B cell (primary cell): ENCODE measurements at regions not wholly inside any gene's neighbourhood (a gene's known extent, or its start where the extent isn't known, plus 50 kb on each side); places are given as distances from the start of the nearest gene placed in this dataset.

Source experiments
- ATAC-seq: fragments of 200-7000 bp; cut with Tn5 transposase; one replicate; pipeline ENCODE4 v1.10.0; 2021; ENCODE audit warnings: low read depth, mild to moderate bottlenecking, moderate number of reproducible peaks, moderate library complexity
- CTCF ChIA-PET: fragments of 350-600 bp; sonication (Branson Sonifier 250); formaldehyde crosslinking; loops from one replicate; lab custom pipeline; 2021; ENCODE audit warnings: antibody characterized with exemption, inconsistent platforms; lab: Charles Lee
- POLR2A ChIA-PET: fragments of 350-600 bp; sonication (Branson Sonifier 250); formaldehyde crosslinking; loops from one replicate; lab custom pipeline; 2021; ENCODE audit warnings: antibody characterized with exemption; lab: Charles Lee
- DNase-seq: peaks from one replicate; pipeline ENCODE4 v3.0.0; 2013
- H2AFZ ChIP-seq: 2 replicates; pipeline ENCODE4 v1.6.1; 2012; ENCODE audit warnings: mild to moderate bottlenecking, low read depth, low read length; ENCODE audit not compliant: insufficient read depth, poor library complexity, severe bottlenecking
- H3K27ac ChIP-seq, 2 donors: 1 replicate in 1 of 2; 2 replicates in 1 of 2; pipeline ENCODE4 v1.5.1; 2012 to 2013; ENCODE audit warnings: low read length in 2 of 2, mild to moderate bottlenecking in 2 of 2, moderate library complexity in 1 of 2
- H3K27me3 ChIP-seq, 4 experiments: fragments of 200-600 bp in 1 of 4; sonication (generic) in 1 of 4; replicated peaks in 1 of 4; 1 replicate in 2 of 4; 2 replicates in 2 of 4; pipeline versions ENCODE4 v1.6.1 to v1.7.0; 2013 to 2016; ENCODE audit warnings: low read length in 3 of 4, mild to moderate bottlenecking in 2 of 4, mixed read lengths in 1 of 4, moderate library complexity in 1 of 4; ENCODE audit not compliant: insufficient read depth in 4 of 4, control insufficient read depth in 3 of 4; ENCODE audit errors: control extremely low read depth in 1 of 4
- H3K36me3 ChIP-seq, 2 experiments: replicated peaks in 1 of 2; 1 replicate in 1 of 2; 2 replicates in 1 of 2; pipeline versions ENCODE4 v1.6.1 to v1.7.1; 2013; ENCODE audit warnings: low read length in 1 of 2; ENCODE audit not compliant: insufficient read depth in 2 of 2, control insufficient read depth in 1 of 2; ENCODE audit errors: control extremely low read depth in 1 of 2, extremely low read depth in 1 of 2
- H3K4me1 ChIP-seq, 2 donors: fragments of 200-600 bp in 1 of 2; sonication (generic) in 1 of 2; 1 replicate in 1 of 2; 2 replicates in 1 of 2; pipeline versions ENCODE4 v1.5.1 to v1.6.1; 2013 to 2017; ENCODE audit warnings: low read length in 2 of 2; ENCODE audit not compliant: control insufficient read depth in 2 of 2, insufficient read depth in 2 of 2
- H3K4me2 ChIP-seq: replicated peaks from 2 replicates; pipeline ENCODE3; 2012; ENCODE audit warnings: mild to moderate bottlenecking, low read depth, low read length; ENCODE audit not compliant: poor library complexity, severe bottlenecking
- H3K4me3 ChIP-seq, 5 experiments: fragments of 200-600 bp in 1 of 5; sonication (generic) in 1 of 5; 1 replicate in 3 of 5; 2 replicates in 2 of 5; pipeline versions ENCODE4 v1.5.1 to v1.7.0; 2011 to 2016; ENCODE audit warnings: low read length in 4 of 5, mild to moderate bottlenecking in 4 of 5, low read depth in 2 of 5, control low read depth in 1 of 5, moderate library complexity in 1 of 5; ENCODE audit not compliant: insufficient read depth in 1 of 5; ENCODE audit errors: control extremely low read depth in 1 of 5, extremely low read depth in 1 of 5
- H3K79me2 ChIP-seq: fragments of 200-600 bp; sonication (generic); one replicate; pipeline ENCODE4 v1.6.0; 2016; ENCODE audit warnings: low read length; ENCODE audit not compliant: control insufficient read depth, insufficient read depth
- H3K9ac ChIP-seq: fragments of 200-600 bp; sonication (generic); 2 replicates; pipeline ENCODE4 v1.6.1; 2017; ENCODE audit warnings: mild to moderate bottlenecking, low read length, moderate library complexity
- H3K9me3 ChIP-seq, 3 donors: one replicate each; pipeline versions ENCODE4 v1.6.1 to v1.7.1; 2013; ENCODE audit warnings: low read length in 2 of 3; ENCODE audit not compliant: control insufficient read depth in 2 of 3, insufficient read depth in 1 of 3; ENCODE audit errors: control extremely low read depth in 1 of 3
- H4K20me1 ChIP-seq: 2 replicates; pipeline ENCODE4 v1.6.0; 2012; ENCODE audit warnings: mild to moderate bottlenecking, low read length; ENCODE audit not compliant: insufficient read depth, control insufficient read depth, poor library complexity, severe bottlenecking
- H3K27ac Mint-ChIP-seq: one replicate; pipeline ENCODE4 v1.8.0; 2021; ENCODE audit warnings: mixed read lengths
- H3K27me3 Mint-ChIP-seq: one replicate; pipeline ENCODE4 v1.8.0; 2021; ENCODE audit warnings: mixed read lengths
- H3K4me1 Mint-ChIP-seq: one replicate; pipeline ENCODE4 v1.8.0; 2021; ENCODE audit warnings: mixed read lengths
- H3K4me3 Mint-ChIP-seq: one replicate; pipeline ENCODE4 v1.8.0; 2021; ENCODE audit warnings: mixed read lengths
- H3K9me3 Mint-ChIP-seq: one replicate; pipeline ENCODE4 v1.8.0; 2022; ENCODE audit warnings: mixed read lengths; ENCODE audit not compliant: insufficient read depth
- EZH2 ChIP-seq: IDR thresholded peaks from 2 replicates; pipeline ENCODE4 v1.6.1; 2012; ENCODE audit warnings: borderline replicate concordance, low read depth, mild to moderate bottlenecking, moderate library complexity, low read length; ENCODE audit not compliant: insufficient read depth, poor library complexity, severe bottlenecking
- WGBS: methylation state at CpG from one replicate; pipeline ENCODE4 v1.1.5; 2013; ENCODE audit warnings: missing lambda C conversion rate; ENCODE audit not compliant: insufficient coverage; 5-methylcytosine and 5-hydroxymethylcytosine counted together
- intact Hi-C: fragments of 100-400 bp; cut with micrococcal nuclease; formaldehyde crosslinking; loops from one replicate; pipeline ENCODE4 v1.10.0; 2022
- TF ChIP-seq, protein P1 (sequence below): fragments of 200-600 bp; IDR thresholded peaks from one replicate; pipeline ENCODE4 v1.8.0; 2022; ENCODE audit warnings: antibody characterized with exemption, mild to moderate bottlenecking

DNA sequence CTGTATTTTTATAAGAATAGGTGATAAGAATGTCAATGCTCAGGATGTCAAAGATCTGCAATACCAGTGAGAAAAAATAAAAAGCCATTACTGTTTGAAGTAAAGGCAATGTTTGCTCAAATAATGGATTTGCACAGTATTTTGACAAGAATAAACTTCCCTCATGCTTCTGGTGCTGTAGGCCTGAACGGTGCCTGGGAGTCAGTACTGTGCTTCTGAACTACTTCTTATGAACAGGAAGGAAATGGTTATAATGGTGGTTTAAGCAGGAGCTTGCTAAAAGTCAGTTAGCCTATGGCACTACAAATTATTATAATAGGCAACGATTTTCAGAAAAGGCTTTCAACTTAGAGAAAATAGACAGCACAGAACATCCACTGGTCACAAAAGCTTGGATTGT is 548.3 kb upstream of the CDH18 start:
- Mint-ChIP-seq H3K27me3 (no peaks in the 10 kb centered on the region), H3K27ac (no peak overlapping the region), H3K4me3 (no peak overlapping the region), H3K9me3 (no peaks in the 10 kb centered on the region), H3K4me1 (no peaks in the 10 kb centered on the region)
- Histone ChIP-seq H3K9me3 (no peaks in the 10 kb centered on the region), H3K27ac (no peak overlapping the region), H3K4me1 (no peaks in the 10 kb centered on the region), H3K4me2 (no peak overlapping the region), H3K36me3 (no peaks in the 10 kb centered on the region), H4K20me1 (no peaks in the 10 kb centered on the region), H3K4me3 (no peak overlapping the region), H3K9ac (no peak overlapping the region), H2AFZ (no peak overlapping the region), H3K79me2 (no peaks in the 10 kb centered on the region), H3K27me3 (no peaks in the 10 kb centered on the region)
- ATAC-seq, result no peak
- WGBS, result no CpG with 5 or more reads among the region's 2 CpGs
- ChIA-PET CTCF (no interaction called here), POLR2A (no interaction called here)
- no peak for DNase-seq
- intact Hi-C loops, result no loop called here
- TF ChIP-seq, protein P1, sequence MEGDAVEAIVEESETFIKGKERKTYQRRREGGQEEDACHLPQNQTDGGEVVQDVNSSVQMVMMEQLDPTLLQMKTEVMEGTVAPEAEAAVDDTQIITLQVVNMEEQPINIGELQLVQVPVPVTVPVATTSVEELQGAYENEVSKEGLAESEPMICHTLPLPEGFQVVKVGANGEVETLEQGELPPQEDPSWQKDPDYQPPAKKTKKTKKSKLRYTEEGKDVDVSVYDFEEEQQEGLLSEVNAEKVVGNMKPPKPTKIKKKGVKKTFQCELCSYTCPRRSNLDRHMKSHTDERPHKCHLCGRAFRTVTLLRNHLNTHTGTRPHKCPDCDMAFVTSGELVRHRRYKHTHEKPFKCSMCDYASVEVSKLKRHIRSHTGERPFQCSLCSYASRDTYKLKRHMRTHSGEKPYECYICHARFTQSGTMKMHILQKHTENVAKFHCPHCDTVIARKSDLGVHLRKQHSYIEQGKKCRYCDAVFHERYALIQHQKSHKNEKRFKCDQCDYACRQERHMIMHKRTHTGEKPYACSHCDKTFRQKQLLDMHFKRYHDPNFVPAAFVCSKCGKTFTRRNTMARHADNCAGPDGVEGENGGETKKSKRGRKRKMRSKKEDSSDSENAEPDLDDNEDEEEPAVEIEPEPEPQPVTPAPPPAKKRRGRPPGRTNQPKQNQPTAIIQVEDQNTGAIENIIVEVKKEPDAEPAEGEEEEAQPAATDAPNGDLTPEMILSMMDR, result no peak
- TF ChIP-seq EZH2, result no peak

DNA sequence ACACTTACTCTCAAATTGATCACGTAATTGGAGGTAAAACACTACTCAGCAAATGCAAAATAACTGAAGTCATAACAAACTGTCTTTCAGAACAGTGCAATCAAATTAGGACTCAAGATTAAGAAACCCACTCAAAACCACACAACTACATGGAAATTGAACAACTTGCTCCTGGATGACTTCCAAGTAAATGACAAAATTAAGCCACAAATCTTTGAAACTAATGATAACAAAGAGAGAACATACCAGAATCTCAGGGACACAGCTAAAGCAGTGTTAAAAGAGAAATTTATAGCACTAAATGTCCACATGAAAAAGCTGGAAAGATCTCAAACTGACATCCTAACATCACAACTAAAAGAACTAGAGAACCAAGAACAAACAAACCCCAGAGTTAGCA is 540.5 kb upstream of the CDH18 start:
- H2AFZ ChIP-seq, result no peak overlapping the region
- POLR2A ChIA-PET, result no interaction called here
- Mint-ChIP-seq H3K27ac (no peak overlapping the region), H3K4me3 (no peak overlapping the region), H3K4me1 (no peaks in the 10 kb centered on the region), H3K9me3 (peaks cover 4% of the 10 kb centered on the region), H3K27me3 (no peaks in the 10 kb centered on the region)
- WGBS, result 75% methylated on average over 1 of the region's 1 CpG
- no peak overlapping the region for H3K27ac ChIP-seq
- no peaks in the 10 kb centered on the region for H3K4me1 ChIP-seq
- CTCF ChIA-PET, result no interaction called here
- H3K36me3 ChIP-seq, result no peaks in the 10 kb centered on the region
- ATAC-seq, result no peak
- no peak overlapping the region for H3K4me3 ChIP-seq
- H3K9ac ChIP-seq, result no peak overlapping the region
- H3K79me2 ChIP-seq, result no peaks in the 10 kb centered on the region
- intact Hi-C loops, result no loop called here
- H3K27me3 ChIP-seq, result no peaks in the 10 kb centered on the region
- H4K20me1 ChIP-seq, result no peaks in the 10 kb centered on the region
- TF ChIP-seq, protein P1, result no peak
- TF ChIP-seq EZH2, result no peak
- no peak for DNase-seq
- H3K9me3 ChIP-seq, result peaks cover 0 to 9% (median 0%) of the 10 kb centered on the region in 3 donors
- H3K4me2 ChIP-seq, result no peak overlapping the region
